GM21447 (cell line): ENCODE measurements at regions not wholly inside any gene's neighbourhood (a gene's known extent, or its start where the extent isn't known, plus 50 kb on each side); places are given as distances from the start of the nearest gene placed in this dataset.
"Not testable (repeated sequence)": the region's sequence is repeated elsewhere in the genome, so short reads cannot be mapped to it uniquely, and the experiment has no call there.

ENCODE experiments used
- ATAC-seq: cut with Tn5 transposase; IDR thresholded peaks from one replicate; pipeline ENCODE4 v1.9.1; 2021; ENCODE audit not compliant: unreplicated experiment

- ATAC-seq = no peak
Observed at GRCh38 chr10:43843321-43844101, 194.8 kb upstream of the ZNF32 start.

- no peak for ATAC-seq
Observed at GRCh38 chr10:43842496-43842895, 193.8 kb upstream of the ZNF32 start.

GRCh38 chr10:43842072-43842471 lies 193.4 kb upstream of the ZNF32 start:
- ATAC-seq = no peak

GRCh38 chr10:43839973-43840372 lies 191.3 kb upstream of the ZNF32 start:
- ATAC-seq = no peak

- ATAC-seq = not testable (repeated sequence)
Observed at GRCh38 chr10:43834751-43835150, 186.1 kb upstream of the ZNF32 start.

GRCh38 chr10:43827853-43828252 lies 179.2 kb upstream of the ZNF32 start:
- ATAC-seq = no peak

- no peak for ATAC-seq
Observed at GRCh38 chr10:43825984-43826383, 177.3 kb upstream of the ZNF32 start.

- ATAC-seq = no peak
Observed at GRCh38 chr10:43825421-43825820, 176.7 kb upstream of the ZNF32 start.

- ATAC-seq = no peak
Observed at GRCh38 chr10:43824934-43825333, 176.3 kb upstream of the ZNF32 start.

- ATAC-seq = no peak
Observed at GRCh38 chr10:43822631-43823580, 174.2 kb upstream of the ZNF32 start.

- ATAC-seq = no peak
Observed at GRCh38 chr10:43821103-43821502, 172.4 kb upstream of the ZNF32 start.

GRCh38 chr10:43820663-43821062 lies 172.0 kb upstream of the ZNF32 start:
- no peak for ATAC-seq

GRCh38 chr10:43819464-43820230 lies 171.0 kb upstream of the ZNF32 start:
- no peak for ATAC-seq

- ATAC-seq = no peak
Observed at GRCh38 chr10:43818687-43819086, 170.0 kb upstream of the ZNF32 start.

- no peak for ATAC-seq
Observed at GRCh38 chr10:43817368-43817767, 168.7 kb upstream of the ZNF32 start.

GRCh38 chr10:43816351-43817321 lies 168.0 kb upstream of the ZNF32 start:
- ATAC-seq = peak; percentile 100

- ATAC-seq = no peak
Observed at GRCh38 chr10:43815181-43815885, 166.7 kb upstream of the ZNF32 start.

- ATAC-seq = no peak
Observed at GRCh38 chr10:43814663-43815062, 166.0 kb upstream of the ZNF32 start.

GRCh38 chr10:43811871-43812270 lies 163.2 kb upstream of the ZNF32 start:
- ATAC-seq = no peak
